Vagina (tissue), 2 donors: ENCODE measurements at regions not wholly inside any gene's neighbourhood (a gene's known extent, or its start where the extent isn't known, plus 50 kb on each side); places are given as distances from the start of the nearest gene placed in this dataset.

Experiments
- CTCF ChIP-seq, 3 experiments: fragments of 450-650 bp in 2 of 3; fragments of 200-600 bp in 1 of 3; sonication (generic) in 1 of 3; IDR thresholded peaks; one replicate each; pipeline ENCODE4 v1.5.1; 2017 to 2019; ENCODE audit warnings: antibody characterized with exemption in 3 of 3, mild to moderate bottlenecking in 2 of 3, moderate library complexity in 2 of 3
- POLR2A ChIP-seq, 2 donors: fragments of 450-650 bp; IDR thresholded peaks; one replicate each; pipeline ENCODE4 v1.6.1; 2017; ENCODE audit warnings: antibody characterized with exemption in 2 of 2, mild to moderate bottlenecking in 2 of 2, moderate library complexity in 2 of 2

- TF ChIP-seq CTCF (IDR thresholded peaks at IDR 0.05) = no peak
- no peak for TF ChIP-seq POLR2A (IDR thresholded peaks at IDR 0.05)
Observed at GRCh38 chr11:70539360-70540095, 141.2 kb downstream of the CTTN start.
